NCI-H2107 treated with DMSO at 0.1 percent for 48 hours (cell line): ENCODE measurements at regions not wholly inside any gene's neighbourhood (a gene's known extent, or its start where the extent isn't known, plus 50 kb on each side); places are given as distances from the start of the nearest gene placed in this dataset.

ENCODE experiments used
- DNase-seq: peaks from one replicate; lab custom pipeline; 2025; ENCODE audit not compliant: unreplicated experiment; lab: John Stamatoyannopoulos, UW

DNA sequence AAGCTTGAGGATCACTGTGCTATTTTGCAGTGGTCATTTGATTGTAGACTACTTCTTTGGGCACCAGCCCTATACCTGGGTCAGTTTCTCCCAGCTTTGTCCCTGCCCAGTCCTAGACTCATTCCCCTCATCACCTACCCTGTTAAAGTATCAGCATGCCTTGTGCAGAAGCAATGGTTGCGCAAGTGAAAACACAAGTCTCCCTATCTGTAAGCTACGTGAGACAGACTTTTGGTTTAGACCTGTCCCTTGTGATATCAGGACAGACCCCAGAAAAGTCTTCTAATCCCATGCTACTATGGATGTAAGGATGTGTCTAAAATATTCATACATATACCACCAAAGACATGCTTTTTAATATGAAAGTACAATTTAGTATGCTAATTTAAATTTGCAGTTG, 88.8 kb upstream of the ATP2B1 start:
- DNase-seq, result no peak

DNA sequence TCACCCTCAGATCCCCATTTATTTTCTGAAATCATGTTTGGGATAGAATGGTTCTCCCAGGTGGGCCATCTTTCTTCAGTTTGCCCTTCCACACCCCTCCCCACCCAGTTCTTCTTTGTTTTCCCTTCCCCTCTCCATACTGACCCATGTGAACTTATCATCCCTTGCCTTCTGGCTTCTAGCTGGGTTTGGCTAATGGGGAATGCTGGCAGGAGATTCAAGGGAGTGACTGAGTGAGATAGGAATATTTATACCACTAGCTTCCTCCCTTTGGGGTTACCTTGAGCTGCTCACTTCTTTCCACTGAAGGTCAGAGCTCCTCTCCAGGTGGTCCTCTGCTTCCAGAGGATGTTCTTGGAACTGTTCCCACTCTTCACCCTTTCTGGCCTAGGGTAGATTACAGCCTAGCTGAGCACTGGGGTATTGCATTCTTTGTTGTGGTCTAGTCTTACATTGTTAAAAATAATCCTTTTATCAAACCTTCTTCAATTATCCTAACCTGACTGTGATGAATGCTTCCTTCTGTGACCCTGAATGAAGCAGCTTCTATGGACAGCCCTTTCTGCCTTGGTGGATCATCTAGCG, 88.3 kb upstream of the ATP2B1 start:
- no peak for DNase-seq

DNA sequence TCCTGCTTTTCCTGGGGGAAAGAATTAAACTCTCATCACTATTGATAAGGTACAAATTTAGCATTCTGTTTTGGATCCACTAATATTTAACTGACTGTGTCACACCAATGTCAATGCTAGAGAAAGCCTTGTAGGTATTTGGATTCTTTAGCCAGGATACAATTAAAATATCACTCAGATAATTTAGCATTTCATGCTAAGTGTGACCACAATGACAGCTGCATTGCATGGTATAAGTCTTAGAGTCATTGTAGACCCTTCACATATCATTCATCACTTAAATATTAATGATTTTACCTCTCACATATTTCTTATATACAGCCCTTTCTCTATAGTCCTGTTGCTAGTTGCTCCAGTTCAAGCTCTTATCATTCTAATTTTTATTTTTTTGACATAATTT, 85.3 kb upstream of the ATP2B1 start:
- DNase-seq, result no peak

GRCh38 chr12:89791286-89791685, 82.6 kb upstream of the ATP2B1 start:
- DNase-seq, result no peak

DNA sequence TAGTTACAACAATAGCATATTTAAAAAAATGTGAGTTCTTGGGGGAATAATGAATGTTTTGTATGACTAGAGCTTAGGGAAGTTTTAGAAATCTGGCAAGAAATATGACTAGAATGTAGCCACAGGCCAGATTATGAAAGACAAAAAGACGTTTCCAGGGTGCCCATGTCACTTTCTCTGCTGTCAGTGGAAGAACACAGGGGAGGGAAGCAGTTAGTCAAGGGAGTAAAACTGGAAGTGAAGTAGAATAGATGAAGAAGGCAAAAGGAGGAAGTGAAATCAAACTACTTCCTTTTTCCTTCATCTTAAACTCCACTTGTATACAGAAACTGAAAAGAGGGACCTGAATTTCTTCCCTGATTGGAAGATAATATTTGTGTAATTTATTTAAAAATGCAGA, 81.2 kb upstream of the ATP2B1 start:
- DNase-seq, result no peak

DNA sequence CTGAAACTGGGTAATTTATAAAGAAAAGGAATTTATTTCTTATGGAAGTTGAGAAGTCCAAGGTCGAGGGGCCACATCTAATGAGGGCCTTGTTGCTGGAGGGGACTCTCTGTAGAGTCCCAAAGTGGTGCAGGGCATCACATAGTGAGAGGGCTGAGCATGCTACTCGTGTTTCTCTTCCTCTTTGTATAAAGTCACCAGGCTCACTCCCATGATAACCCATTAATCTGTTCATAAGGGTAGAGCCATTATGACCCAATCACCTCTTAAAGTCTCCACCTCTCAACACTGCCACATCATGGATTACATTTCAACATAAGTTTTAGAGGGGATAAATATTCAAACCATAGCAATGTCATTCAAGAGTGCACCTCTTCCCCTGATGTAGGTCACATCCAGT, 79.1 kb upstream of the ATP2B1 start:
- no peak for DNase-seq

GRCh38 chr12:89786177-89786810, 77.7 kb upstream of the ATP2B1 start:
- DNase-seq, result no peak

DNA sequence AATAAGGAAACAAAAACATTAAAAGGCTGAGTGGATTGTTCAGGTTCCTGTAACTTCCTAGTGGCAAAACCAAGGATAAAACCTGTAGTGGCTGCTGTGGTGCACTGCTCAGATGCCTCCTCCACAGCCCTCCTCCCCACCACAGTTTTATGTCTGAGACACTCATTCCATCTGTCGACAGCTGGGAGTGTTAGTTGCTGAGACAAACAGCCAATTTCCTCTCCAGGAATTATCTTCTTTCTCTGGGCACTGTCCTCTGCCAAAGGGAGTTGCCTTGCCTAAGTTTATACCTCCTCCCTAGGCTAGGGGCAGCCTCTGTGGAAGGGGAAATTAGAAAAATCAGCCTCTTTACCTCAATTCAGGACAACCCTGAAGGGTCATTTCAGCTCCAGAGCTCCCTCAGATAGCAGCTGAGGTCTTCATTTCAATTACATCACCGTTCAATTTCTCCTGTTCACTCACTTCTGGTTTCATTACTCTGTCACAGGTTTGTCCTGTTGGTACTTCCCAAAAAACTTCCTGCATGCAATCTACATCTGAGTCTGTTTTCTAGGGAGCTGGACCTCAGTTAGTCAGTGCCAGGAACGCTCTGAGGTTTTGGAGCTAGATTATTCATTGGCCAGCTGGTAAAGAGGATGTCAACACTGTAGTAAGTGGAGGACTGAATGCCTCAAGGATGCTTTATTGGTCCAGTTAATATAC, 74.9 kb upstream of the ATP2B1 start:
- no peak for DNase-seq

GRCh38 chr12:89782807-89783206, 74.2 kb upstream of the ATP2B1 start:
- no peak for DNase-seq

DNA sequence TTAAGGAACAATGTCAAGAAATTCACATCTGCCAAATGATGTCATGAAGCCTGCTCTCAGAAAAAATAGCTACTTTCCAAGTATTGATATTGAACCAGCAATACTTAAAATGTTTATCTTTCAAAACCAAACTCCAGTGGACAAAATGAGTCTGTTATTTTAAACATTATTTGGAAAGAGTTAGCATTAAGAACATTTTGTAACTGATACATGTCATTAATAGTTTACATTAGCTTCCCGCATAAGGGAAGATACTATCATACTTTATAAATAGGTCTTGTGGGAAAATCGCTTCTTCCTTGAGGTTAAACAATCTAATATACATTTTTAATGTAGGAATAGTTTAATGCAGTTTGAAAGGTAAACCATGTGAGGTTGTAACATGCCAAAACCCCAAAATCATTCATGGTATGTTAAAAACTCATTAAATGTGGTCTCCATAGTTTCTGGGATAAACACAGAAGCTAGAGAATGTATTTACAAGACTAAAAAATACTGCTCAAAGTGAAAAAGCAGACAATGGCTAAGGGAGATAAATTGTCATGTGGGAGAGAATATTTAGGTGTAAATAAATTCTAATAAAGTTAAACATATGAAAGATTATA, 73.4 kb upstream of the ATP2B1 start:
- DNase-seq, result no peak

GRCh38 chr12:89781156-89781555, 72.5 kb upstream of the ATP2B1 start:
- DNase-seq, result no peak

DNA sequence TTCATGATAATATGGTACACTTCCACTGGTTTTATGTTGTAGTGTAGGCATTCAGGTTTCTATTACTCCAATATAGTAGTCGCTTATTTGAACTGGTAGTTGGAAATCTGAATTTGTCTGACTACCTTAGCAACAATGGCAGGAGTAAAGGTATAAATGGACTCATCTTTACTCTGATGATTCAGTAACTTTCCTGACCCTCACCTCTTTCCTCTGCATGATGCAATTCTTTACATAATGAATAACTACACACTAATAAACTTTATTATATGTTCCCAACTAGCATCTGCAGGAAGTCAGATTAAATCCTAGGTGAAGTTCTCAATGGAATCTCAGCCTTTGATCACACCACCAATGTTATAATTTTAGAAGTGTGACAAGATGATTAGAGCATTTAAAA, 70.5 kb upstream of the ATP2B1 start:
- DNase-seq, result no peak

DNA sequence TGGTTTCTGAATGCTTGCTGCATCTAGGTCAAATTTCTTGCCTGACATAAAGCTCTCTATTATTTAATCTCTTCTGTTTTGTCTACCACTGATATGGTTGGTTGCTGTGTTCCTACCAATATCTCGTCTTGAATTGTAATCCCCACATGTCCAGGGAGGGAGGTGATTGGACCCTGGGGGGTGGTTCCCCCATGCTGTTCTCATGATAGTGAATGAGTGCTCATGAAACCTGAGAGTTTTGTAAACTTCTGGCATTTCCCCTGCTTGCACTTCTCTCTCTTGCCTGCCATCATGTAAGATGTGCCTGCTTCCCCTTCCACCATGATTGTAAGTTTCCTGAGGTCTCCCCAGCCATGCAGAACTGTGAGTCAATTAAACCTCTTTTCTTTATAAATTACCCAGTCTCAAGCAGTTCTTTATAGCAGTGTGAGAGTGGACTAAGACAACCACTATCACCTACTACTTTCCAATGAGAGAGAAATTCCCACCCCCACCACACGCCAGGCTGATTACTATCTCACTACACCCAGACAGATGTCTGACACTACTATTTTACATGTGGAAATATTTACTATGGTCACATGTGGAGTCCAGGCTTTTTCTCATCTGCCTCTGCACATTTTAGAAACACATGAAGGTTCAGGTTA, 69.2 kb upstream of the ATP2B1 start:
- DNase-seq, result no peak

- DNase-seq, result no peak
These were observed 67.3 kb upstream of the ATP2B1 start for GRCh38 chr12:89775986-89776365.

DNA sequence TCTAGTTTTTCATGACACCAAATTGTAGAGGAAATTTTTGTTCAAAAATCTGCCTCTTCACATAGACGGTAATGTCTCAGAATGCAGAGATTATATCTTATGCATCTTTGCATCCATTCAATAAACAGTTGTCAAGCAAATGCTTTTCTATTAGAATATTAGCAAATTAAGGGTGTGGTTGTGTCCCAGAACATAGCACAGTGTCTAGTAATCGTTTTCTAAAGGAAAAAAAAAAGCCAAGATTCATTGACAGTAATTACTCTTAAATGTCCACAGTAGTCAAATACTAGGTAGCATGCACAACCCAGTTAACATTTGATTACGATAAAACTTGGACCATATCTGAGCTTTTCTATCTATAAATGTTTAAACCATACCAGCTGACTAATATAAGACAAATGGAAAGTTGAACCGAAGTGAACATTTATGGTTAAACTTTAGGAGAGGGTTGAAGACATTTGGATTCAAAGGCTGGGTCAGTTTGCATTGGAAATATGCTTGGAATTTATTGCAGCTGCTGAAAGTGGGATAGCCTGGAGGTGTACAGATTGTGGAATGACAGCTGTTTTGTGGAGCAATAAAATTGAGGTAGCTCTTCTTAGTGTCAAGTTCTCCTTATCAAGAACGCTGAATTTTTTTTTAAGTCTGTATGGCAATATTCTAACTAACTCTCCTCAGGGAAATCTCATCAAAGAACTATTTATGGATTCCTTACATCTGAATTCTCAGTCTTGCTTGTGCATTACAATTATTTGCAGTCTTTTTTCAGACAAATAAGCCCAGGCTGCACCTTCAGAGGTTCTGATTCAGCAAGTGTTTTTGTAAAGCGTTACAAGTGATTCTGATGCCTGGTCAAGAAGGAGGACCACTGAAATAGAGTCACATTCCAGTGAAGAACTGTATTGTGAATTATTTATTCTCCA, 66.7 kb upstream of the ATP2B1 start:
- no peak for DNase-seq

DNA sequence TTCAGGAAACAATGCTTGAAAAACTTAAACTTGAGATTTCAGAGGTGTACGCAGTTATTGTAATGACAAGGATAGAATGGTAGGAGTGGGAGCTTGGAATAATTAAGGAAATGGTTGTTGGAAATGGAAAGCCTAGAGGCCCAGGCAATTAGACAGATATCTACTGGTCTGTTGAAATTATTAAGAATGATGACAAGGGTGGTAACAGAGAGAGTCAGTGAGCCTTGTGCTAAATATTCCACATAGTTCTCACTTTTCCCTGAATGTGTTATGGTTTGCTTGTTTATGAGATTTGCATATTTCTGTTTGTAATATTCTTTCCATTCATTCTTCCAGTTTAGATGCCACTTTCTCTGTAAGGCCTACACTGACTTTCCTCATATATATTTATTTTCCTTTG, 66.0 kb upstream of the ATP2B1 start:
- DNase-seq, result no peak

DNA sequence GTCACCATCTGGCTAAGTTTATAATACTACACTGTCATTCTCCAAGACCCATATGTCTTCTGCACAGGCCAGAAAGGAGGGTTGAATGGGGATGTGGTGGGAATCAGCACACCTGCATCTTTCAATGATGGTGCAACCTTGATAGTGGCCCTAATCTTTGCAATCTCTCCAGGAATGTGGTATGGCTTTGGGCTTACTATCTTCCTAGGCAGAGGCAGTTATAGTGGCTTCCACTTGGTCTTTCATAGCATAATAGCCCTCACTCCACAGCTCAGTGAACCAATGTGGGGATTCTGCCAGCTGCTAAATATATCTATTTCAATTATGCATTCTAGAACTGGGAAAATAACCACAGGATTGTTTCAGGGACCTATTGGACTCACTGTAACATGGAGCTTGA, 61.8 kb upstream of the ATP2B1 start:
- DNase-seq, result no peak

DNA sequence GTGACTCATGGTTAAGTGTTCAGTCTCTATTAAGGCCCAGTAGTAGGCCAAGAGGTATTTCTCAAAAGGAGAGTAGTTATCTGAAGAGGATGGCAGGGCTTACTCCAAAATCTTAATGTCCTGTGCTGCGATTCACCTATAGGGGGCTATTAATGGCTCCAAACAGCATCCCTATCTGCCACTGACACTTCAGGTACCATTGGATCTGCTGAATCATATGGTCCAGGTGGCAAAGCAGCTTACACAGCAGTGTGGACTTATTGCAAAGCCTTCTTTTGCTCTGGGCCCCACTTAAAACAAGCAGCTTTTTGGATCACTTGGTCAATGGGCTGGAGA, 60.8 kb upstream of the ATP2B1 start:
- no peak for DNase-seq

DNA sequence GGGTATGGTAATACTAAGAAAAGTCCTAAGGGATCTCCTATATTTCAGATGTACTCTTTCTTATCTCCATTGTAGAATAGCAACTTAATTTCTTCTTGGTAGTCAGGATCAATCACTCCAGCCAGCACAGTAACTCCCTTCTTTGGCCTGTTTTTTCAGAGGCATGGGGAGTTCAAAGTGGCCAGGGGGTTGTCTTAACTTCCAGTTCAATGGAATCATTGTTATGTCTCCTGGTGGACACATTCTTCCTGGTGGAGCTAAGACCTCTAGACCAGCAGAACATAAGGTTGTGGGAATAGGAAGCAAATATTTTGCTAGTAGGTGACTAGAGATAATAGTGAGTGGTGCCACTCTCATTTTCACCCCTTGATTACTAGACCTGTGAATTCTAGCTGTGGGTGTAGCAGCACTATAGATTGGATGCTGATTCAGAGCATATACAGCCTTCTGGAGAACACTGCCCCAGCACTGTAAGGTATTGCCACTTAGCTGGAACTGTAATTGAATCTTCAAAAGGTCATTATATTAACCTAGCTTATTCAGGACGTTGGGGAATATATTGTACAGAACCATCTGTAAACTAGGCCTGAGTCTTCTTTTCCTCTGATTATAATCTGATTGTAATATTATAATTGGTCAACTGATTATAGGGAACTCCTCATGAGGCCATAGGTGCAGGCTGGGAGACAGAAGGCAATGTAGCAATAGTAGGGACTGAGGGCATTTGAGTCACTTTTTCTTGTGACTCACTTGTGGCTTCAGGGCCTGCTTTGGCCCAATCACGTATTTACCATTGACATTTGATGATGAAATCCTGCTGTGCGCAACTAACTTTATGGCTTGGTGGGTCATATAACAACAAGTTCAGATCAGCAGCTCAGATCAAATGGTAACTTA, 60.2 kb upstream of the ATP2B1 start:
- no peak for DNase-seq
